ENCODE measurements at regions not wholly inside any gene's neighbourhood (a gene's known extent, or its start where the extent isn't known, plus 50 kb on each side); places are given as distances from the start of the nearest gene placed in this dataset.
"Not testable (repeated sequence)": the region's sequence is repeated elsewhere in the genome, so short reads cannot be mapped to it uniquely, and the experiment has no call there.

- TF ChIP-seq CTCF (conservative IDR thresholded peaks at IDR 0.05; ENCODE audit: low read depth, low read length): no peak
- no peak overlapping the region for H3K4me3 ChIP-seq (ENCODE audit: low read depth, low read length)
- DNase-seq (ENCODE audit: low read depth): no peak
These were observed 97.9 kb upstream of the KIF26B start for GRCh38 chr1:245056913-245057312.

- peak; percentile 15 for DNase-seq (ENCODE audit: low read depth)
- H3K4me3 ChIP-seq (ENCODE audit: low read depth, low read length): not testable (repeated sequence)
These were observed 98.5 kb upstream of the KIF26B start for GRCh38 chr1:245056296-245056695.

- no peak for TF ChIP-seq CTCF (conservative IDR thresholded peaks at IDR 0.05; ENCODE audit: low read depth, low read length)
- no peak for DNase-seq (ENCODE audit: low read depth)
- H3K4me3 ChIP-seq (ENCODE audit: low read depth, low read length): no peak overlapping the region
These were observed 99.0 kb upstream of the KIF26B start for GRCh38 chr1:245055752-245056151.

GRCh38 chr1:245054507-245055270, 100.1 kb upstream of the KIF26B start:
- DNase-seq (ENCODE audit: low read depth): no peak
- TF ChIP-seq CTCF (conservative IDR thresholded peaks at IDR 0.05; ENCODE audit: low read depth, low read length): no peak
- no peak overlapping the region for H3K4me3 ChIP-seq (ENCODE audit: low read depth, low read length)

- no peak overlapping the region for H3K4me3 ChIP-seq (ENCODE audit: low read depth, low read length)
- DNase-seq (ENCODE audit: low read depth): no peak
- no peak for TF ChIP-seq CTCF (conservative IDR thresholded peaks at IDR 0.05; ENCODE audit: low read depth, low read length)
These were observed 100.7 kb upstream of the KIF26B start for GRCh38 chr1:245054105-245054504.

GRCh38 chr1:245052258-245052657, 102.5 kb upstream of the KIF26B start:
- no peak overlapping the region for H3K4me3 ChIP-seq (ENCODE audit: low read depth, low read length)
- no peak for DNase-seq (ENCODE audit: low read depth)
- no peak for TF ChIP-seq CTCF (conservative IDR thresholded peaks at IDR 0.05; ENCODE audit: low read depth, low read length)

- no peak for TF ChIP-seq CTCF (conservative IDR thresholded peaks at IDR 0.05; ENCODE audit: low read depth, low read length)
- peak; percentile 68 for DNase-seq (ENCODE audit: low read depth)
- H3K4me3 ChIP-seq (ENCODE audit: low read depth, low read length): no peak overlapping the region
These were observed 103.2 kb upstream of the KIF26B start for GRCh38 chr1:245051349-245052221.
